ENCODE measurements at regions not wholly inside any gene's neighbourhood (a gene's known extent, or its start where the extent isn't known, plus 50 kb on each side); places are given as distances from the start of the nearest gene placed in this dataset.

DNA sequence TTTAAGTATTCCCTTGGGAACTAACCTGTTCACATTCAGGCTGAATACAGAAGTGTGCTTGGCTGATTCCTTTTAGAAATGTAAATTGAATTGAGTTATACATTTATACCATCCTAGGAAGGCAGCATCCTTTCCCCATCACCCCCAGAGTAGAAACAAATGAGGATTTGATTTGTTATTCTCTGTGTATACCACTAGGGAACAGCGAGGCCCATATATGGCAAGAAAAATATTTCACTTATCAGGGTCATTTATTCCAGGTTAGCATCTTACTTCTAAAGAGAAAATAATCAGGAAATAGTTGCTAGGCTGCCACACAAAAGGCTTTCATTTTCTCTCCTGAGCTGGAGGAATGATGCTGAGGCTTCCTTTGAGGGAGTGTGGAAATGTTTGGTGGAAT lies 516.9 kb downstream of the PIK3C3 start:
- no peak overlapping the region for H3K4me3 ChIP-seq (ENCODE audit: low read depth, low read length)
- H3K27ac ChIP-seq (ENCODE audit: low read depth, low read length) = no peak overlapping the region
- H3K79me2 ChIP-seq (ENCODE audit: control insufficient read depth, insufficient read depth, low read length, unreplicated experiment) = no peaks in the 10 kb centered on the region
- no peak overlapping the region for H2AFZ ChIP-seq (ENCODE audit: low read length, unreplicated experiment)
- peaks cover 5% of the 10 kb centered on the region; the same call in 1 of the 2 replicates for H3K27me3 ChIP-seq (ENCODE audit: insufficient read depth, low read length)
- no peaks in the 10 kb centered on the region for H3K36me3 ChIP-seq (ENCODE audit: insufficient read depth, low read length)
- no peaks in the 10 kb centered on the region for H3K4me1 ChIP-seq (ENCODE audit: control insufficient read depth, insufficient read depth, low read length, unreplicated experiment)

DNA sequence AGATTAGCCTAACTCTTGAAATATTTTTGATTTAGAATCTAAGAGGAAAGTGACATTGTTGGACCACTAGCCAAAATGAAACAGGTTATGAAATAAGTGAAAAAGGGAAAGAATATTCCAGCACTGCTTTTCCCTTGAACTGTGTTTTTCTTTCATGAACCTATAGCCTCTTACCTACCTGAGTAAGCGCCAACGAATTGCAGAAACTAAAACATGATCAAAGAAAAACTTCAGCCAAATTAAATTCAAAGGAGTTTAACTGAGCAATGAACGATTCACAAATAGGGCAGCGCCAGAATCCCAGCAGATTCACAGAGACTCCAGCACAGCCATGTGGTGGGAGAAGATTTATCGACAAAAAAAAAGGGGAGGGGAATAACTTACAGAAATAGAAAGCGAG lies 518.6 kb downstream of the PIK3C3 start:
- Histone ChIP-seq H3K4me1 (ENCODE audit: control insufficient read depth, insufficient read depth, low read length, unreplicated experiment) (no peaks in the 10 kb centered on the region), H3K27me3 (ENCODE audit: insufficient read depth, low read length) (peaks cover 5% of the 10 kb centered on the region; the same call in 1 of the 2 replicates), H3K27ac (ENCODE audit: low read depth, low read length) (no peak overlapping the region), H2AFZ (ENCODE audit: low read length, unreplicated experiment) (no peak overlapping the region), H3K4me3 (ENCODE audit: low read depth, low read length) (no peak overlapping the region), H3K36me3 (ENCODE audit: insufficient read depth, low read length) (no peaks in the 10 kb centered on the region), H3K79me2 (ENCODE audit: control insufficient read depth, insufficient read depth, low read length, unreplicated experiment) (no peaks in the 10 kb centered on the region)

DNA sequence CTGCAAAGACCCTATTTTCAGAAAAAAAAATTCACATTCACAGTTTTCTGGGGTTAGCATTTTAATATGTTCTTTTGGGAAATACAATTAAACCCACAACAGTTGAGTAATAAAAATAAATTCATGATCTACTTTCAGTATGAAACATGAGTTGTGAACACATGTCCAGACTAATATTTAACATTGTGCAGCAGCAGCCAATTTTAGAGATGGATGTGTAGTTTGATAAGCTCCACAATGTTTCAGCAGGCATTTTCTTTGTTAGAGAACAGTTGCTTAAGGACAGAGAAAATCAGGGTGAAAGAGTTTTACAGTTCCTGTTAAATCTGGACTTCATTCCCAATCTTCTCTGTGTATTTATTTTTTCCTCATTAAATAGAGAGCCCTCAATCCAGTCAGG lies 519.5 kb downstream of the PIK3C3 start:
- Histone ChIP-seq H3K36me3 (ENCODE audit: insufficient read depth, low read length) (no peaks in the 10 kb centered on the region), H3K4me1 (ENCODE audit: control insufficient read depth, insufficient read depth, low read length, unreplicated experiment) (no peaks in the 10 kb centered on the region), H3K4me3 (ENCODE audit: low read depth, low read length) (no peak overlapping the region), H3K79me2 (ENCODE audit: control insufficient read depth, insufficient read depth, low read length, unreplicated experiment) (no peaks in the 10 kb centered on the region), H3K27ac (ENCODE audit: low read depth, low read length) (no peak overlapping the region), H3K27me3 (ENCODE audit: insufficient read depth, low read length) (peaks cover 5% of the 10 kb centered on the region; the same call in 1 of the 2 replicates), H2AFZ (ENCODE audit: low read length, unreplicated experiment) (no peak overlapping the region)

DNA sequence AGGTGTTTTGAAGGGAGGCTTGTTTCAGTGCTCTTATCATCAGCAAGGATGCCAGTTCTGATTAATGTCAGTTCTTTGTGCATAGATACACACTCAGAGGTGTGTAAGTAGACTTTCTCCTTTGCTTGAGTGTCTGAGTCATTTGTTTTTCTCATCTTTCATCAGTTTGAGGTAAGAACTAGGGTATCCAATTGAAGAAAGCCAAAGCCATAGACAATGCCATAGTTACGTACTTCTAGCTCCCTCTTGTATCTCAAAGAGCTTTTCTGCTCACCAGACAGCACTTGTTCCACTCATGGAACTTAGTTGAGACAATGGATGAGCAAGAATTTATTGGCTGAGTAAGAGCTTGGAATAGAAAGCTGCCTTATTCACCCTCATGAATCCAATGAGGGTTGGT lies 520.1 kb downstream of the PIK3C3 start:
- Histone ChIP-seq H3K36me3 (ENCODE audit: insufficient read depth, low read length) (no peaks in the 10 kb centered on the region), H3K4me3 (ENCODE audit: low read depth, low read length) (no peak overlapping the region), H3K4me1 (ENCODE audit: control insufficient read depth, insufficient read depth, low read length, unreplicated experiment) (no peaks in the 10 kb centered on the region), H3K27ac (ENCODE audit: low read depth, low read length) (no peak overlapping the region), H2AFZ (ENCODE audit: low read length, unreplicated experiment) (no peak overlapping the region), H3K27me3 (ENCODE audit: insufficient read depth, low read length) (peaks cover 5% of the 10 kb centered on the region; the same call in 1 of the 2 replicates), H3K79me2 (ENCODE audit: control insufficient read depth, insufficient read depth, low read length, unreplicated experiment) (no peaks in the 10 kb centered on the region)

DNA sequence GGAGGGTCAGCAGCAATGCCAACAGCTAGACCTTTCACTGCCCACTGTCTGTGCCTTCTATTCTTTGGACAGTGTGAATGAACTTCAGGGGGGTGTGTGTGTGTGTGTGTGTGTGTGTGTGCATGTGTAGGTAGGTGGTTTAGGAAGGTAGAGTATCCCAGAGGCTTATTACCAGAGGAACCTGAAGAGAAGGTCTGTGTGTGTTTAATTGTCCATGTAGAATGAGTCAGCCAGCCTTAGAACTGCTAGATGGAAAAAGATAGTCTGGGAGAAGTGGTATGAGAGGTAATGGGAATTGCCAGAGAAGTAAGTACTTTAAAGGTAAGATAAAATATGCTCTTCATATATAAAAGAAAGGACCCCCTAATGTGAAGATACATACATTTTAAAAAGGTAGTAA lies 522.2 kb downstream of the PIK3C3 start:
- Histone ChIP-seq H3K79me2 (ENCODE audit: control insufficient read depth, insufficient read depth, low read length, unreplicated experiment) (no peaks in the 10 kb centered on the region), H3K27ac (ENCODE audit: low read depth, low read length) (no peak overlapping the region), H3K4me3 (ENCODE audit: low read depth, low read length) (no peak overlapping the region), H3K4me1 (ENCODE audit: control insufficient read depth, insufficient read depth, low read length, unreplicated experiment) (no peaks in the 10 kb centered on the region), H3K27me3 (ENCODE audit: insufficient read depth, low read length) (peaks cover 5% of the 10 kb centered on the region; the same call in 1 of the 2 replicates), H3K36me3 (ENCODE audit: insufficient read depth, low read length) (no peaks in the 10 kb centered on the region), H2AFZ (ENCODE audit: low read length, unreplicated experiment) (no peak overlapping the region)

DNA sequence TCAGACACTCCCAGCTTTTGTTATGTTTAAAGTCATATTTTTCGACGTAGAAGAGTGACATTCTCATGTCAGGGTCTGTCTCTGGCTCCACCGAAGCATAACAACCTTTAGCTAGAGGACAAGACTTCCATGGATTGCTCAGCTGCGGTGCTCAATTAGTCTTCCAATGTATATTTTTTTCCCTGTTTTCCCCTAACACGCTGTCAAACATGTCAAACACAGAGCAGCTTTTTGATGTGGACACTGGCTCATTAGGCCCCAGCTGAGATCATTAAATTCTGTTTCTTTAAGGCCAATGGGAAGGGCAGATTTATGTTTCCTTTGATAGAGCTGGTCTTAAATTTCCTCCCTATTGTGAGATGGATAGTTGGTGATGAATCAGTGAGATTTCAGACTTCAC lies 525.4 kb downstream of the PIK3C3 start:
- H3K4me1 ChIP-seq (ENCODE audit: control insufficient read depth, insufficient read depth, low read length, unreplicated experiment) = no peaks in the 10 kb centered on the region
- H3K79me2 ChIP-seq (ENCODE audit: control insufficient read depth, insufficient read depth, low read length, unreplicated experiment) = no peaks in the 10 kb centered on the region
- H2AFZ ChIP-seq (ENCODE audit: low read length, unreplicated experiment) = no peak overlapping the region
- H3K4me3 ChIP-seq (ENCODE audit: low read depth, low read length) = no peak overlapping the region
- H3K27ac ChIP-seq (ENCODE audit: low read depth, low read length) = no peak overlapping the region
- no peaks in the 10 kb centered on the region for H3K36me3 ChIP-seq (ENCODE audit: insufficient read depth, low read length)
- no peaks in the 10 kb centered on the region for H3K27me3 ChIP-seq (ENCODE audit: insufficient read depth, low read length)

DNA sequence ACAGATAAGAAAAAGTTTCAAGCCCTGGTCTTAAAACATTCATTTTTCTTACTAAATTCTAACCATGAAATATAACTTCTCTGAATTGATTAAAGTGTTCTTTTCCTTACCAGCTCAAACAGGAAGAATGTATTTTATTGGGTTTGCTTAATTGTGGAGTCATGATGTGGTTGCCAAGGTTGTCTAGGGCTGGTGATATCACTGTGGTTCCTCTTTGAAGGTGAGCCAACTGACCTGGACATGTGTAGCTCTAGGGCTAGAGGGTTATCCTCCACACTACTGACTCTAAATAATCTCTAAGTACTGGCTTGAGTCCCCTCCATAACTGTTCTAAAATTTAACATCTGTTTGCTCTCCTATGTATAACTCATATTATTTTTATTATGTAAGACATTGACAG lies 529.6 kb downstream of the PIK3C3 start:
- Histone ChIP-seq H2AFZ (ENCODE audit: low read length, unreplicated experiment) (no peak overlapping the region), H3K4me3 (ENCODE audit: low read depth, low read length) (no peak overlapping the region), H3K36me3 (ENCODE audit: insufficient read depth, low read length) (no peaks in the 10 kb centered on the region), H3K4me1 (ENCODE audit: control insufficient read depth, insufficient read depth, low read length, unreplicated experiment) (no peaks in the 10 kb centered on the region), H3K27ac (ENCODE audit: low read depth, low read length) (no peak overlapping the region), H3K79me2 (ENCODE audit: control insufficient read depth, insufficient read depth, low read length, unreplicated experiment) (no peaks in the 10 kb centered on the region), H3K27me3 (ENCODE audit: insufficient read depth, low read length) (no peaks in the 10 kb centered on the region)

DNA sequence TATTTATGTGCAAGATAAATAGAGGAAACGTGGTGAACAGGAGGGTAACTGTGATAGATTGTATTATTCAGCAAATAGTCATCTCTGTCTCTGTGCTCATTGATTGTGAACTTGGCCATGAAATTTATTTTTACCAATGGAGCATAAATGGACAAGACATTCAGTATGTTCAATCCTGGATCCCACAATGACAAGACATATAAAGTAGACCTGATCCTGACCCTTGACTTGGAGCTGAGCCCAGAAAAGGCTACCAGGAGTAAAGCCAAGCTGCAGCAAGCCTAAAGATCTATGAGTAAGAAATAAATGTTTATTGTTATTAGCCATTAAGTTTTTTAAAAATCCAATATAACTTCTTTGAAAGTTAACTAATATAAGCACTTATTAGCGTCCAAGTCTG lies 531.2 kb downstream of the PIK3C3 start:
- Histone ChIP-seq H3K79me2 (ENCODE audit: control insufficient read depth, insufficient read depth, low read length, unreplicated experiment) (no peaks in the 10 kb centered on the region), H3K27ac (ENCODE audit: low read depth, low read length) (no peak overlapping the region), H3K36me3 (ENCODE audit: insufficient read depth, low read length) (no peaks in the 10 kb centered on the region), H3K4me3 (ENCODE audit: low read depth, low read length) (no peak overlapping the region), H2AFZ (ENCODE audit: low read length, unreplicated experiment) (no peak overlapping the region), H3K4me1 (ENCODE audit: control insufficient read depth, insufficient read depth, low read length, unreplicated experiment) (no peaks in the 10 kb centered on the region), H3K27me3 (ENCODE audit: insufficient read depth, low read length) (no peaks in the 10 kb centered on the region)

DNA sequence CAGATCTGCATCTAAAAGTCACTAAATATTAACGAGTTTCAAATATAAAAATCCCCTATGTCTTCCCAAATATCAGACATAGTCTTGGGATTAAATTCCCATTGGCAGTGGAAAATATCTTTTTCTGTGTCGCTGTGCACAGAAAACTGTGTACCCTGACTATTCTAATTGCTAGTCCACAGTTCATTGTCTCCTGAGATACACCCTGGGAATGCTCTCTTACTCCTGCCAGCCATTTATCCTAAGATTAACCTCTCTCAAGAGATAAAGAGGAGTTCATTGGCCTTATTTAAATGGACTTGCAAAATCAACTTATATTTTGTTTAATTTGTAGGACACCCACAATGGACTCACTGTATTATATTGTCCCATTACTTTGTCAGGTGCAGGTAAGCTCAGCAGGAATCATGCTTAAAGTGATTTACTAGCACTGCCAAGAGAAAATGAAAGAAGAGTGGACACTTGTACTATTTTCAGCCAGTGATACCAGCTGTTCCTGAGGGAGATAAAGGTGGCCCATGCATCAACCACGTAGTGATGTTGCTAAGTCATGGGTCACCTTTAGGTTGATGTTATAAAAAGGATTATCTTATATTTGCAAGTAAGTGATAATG lies 553.8 kb downstream of the PIK3C3 start:
- H3K4me1 ChIP-seq (ENCODE audit: control insufficient read depth, insufficient read depth, low read length, unreplicated experiment) = peaks cover 7% of the 10 kb centered on the region
- H3K27ac ChIP-seq (ENCODE audit: low read depth, low read length) = no peak overlapping the region
- no peaks in the 10 kb centered on the region for H3K79me2 ChIP-seq (ENCODE audit: control insufficient read depth, insufficient read depth, low read length, unreplicated experiment)
- no peaks in the 10 kb centered on the region for H3K36me3 ChIP-seq (ENCODE audit: insufficient read depth, low read length)
- no peak overlapping the region for H2AFZ ChIP-seq (ENCODE audit: low read length, unreplicated experiment)
- no peaks in the 10 kb centered on the region for H3K27me3 ChIP-seq (ENCODE audit: insufficient read depth, low read length)
- no peak overlapping the region for H3K4me3 ChIP-seq (ENCODE audit: low read depth, low read length)

DNA sequence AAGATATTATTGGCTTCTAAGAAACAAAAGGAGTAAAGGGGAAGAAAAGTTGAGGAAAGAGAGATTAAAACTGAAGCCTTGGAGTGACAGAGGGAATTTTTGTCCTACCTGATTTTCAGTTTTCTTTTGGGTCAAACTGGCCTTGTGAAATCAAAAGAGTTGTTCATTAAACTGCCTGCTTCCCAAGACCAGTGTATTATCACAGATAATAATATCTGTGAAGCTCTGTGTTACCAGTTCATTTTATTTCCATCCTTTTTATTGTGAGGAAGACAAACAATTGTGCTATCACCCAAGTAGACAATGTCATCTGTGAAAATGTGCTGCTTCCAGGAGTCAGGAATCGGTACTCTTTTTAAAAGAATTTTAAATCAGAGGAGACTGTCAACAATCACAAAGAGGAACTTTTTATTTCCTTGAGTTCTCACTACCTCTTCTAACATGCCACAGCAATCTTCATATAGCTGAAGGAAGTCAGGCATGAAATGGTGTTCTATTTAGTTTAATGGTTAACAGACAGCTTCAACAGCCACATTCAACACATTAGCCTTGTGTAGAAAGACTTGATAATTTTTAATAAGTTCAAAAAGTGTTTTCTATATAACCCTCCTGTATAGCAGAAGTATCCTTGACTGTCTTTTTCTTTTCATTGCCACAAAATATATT lies 554.8 kb downstream of the PIK3C3 start:
- no peak overlapping the region for H2AFZ ChIP-seq (ENCODE audit: low read length, unreplicated experiment)
- no peaks in the 10 kb centered on the region for H3K27me3 ChIP-seq (ENCODE audit: insufficient read depth, low read length)
- no peaks in the 10 kb centered on the region for H3K79me2 ChIP-seq (ENCODE audit: control insufficient read depth, insufficient read depth, low read length, unreplicated experiment)
- H3K4me3 ChIP-seq (ENCODE audit: low read depth, low read length) = no peak overlapping the region
- H3K4me1 ChIP-seq (ENCODE audit: control insufficient read depth, insufficient read depth, low read length, unreplicated experiment) = peaks cover 18% of the 10 kb centered on the region
- H3K27ac ChIP-seq (ENCODE audit: low read depth, low read length) = no peak overlapping the region
- no peaks in the 10 kb centered on the region for H3K36me3 ChIP-seq (ENCODE audit: insufficient read depth, low read length)

DNA sequence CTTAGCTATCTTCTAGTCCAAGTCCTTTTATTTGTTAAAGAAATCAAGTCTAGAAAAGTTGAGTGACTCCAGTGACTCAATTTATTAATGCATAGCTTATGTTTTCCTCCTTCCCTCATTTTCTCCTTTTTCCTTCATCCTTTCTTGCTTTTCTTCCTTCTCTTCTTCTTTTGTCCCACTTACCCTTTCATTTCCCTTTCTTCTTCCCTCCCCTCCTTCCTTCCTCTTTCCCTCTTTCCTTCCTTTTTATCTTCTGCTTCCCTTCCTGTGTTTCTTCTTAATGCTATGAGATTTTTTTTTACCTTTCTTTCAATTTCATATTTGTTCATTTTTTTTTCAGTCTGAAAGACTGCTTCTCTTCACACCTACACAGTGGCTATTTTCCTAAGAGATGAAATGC lies 555.5 kb downstream of the PIK3C3 start:
- H3K79me2 ChIP-seq (ENCODE audit: control insufficient read depth, insufficient read depth, low read length, unreplicated experiment) = no peaks in the 10 kb centered on the region
- no peak overlapping the region for H2AFZ ChIP-seq (ENCODE audit: low read length, unreplicated experiment)
- no peaks in the 10 kb centered on the region for H3K36me3 ChIP-seq (ENCODE audit: insufficient read depth, low read length)
- H3K27me3 ChIP-seq (ENCODE audit: insufficient read depth, low read length) = no peaks in the 10 kb centered on the region
- H3K4me1 ChIP-seq (ENCODE audit: control insufficient read depth, insufficient read depth, low read length, unreplicated experiment) = peaks cover 20% of the 10 kb centered on the region
- no peak overlapping the region for H3K27ac ChIP-seq (ENCODE audit: low read depth, low read length)
- H3K4me3 ChIP-seq (ENCODE audit: low read depth, low read length) = no peak overlapping the region
